HepG2 (cell line): ENCODE measurements at regions not wholly inside any gene's neighbourhood (a gene's known extent, or its start where the extent isn't known, plus 50 kb on each side); places are given as distances from the start of the nearest gene placed in this dataset.

Experiments used
- GABPA ChIP-seq, 2 experiments: IDR thresholded peaks; 2 replicates each; pipeline ENCODE4 v1.6.1; 2011 to 2016; ENCODE audit warnings: low read depth in 2 of 2, low read length in 1 of 2, missing biosample characterization in 1 of 2, missing genetic modification characterization in 1 of 2
- HCFC1 ChIP-seq: fragments of 150-350 bp; IDR thresholded peaks from 2 replicates; pipeline ENCODE4 v1.6.1; 2014; ENCODE audit warnings: low read depth, low read length
- NONO ChIP-seq, 2 experiments: fragments of 450-650 bp in 1 of 2; sonication (generic) in 1 of 2; formaldehyde crosslinking in 1 of 2; IDR thresholded peaks in 1 of 2; conservative IDR thresholded peaks in 1 of 2; 2 replicates each; pipeline versions ENCODE4 v1.6.1 to v1.8.0; 2017 to 2022; ENCODE audit warnings: mild to moderate bottlenecking in 1 of 2, missing genetic modification reagents in 1 of 2, moderate library complexity in 1 of 2
- POLR2A ChIP-seq, 2 experiments: IDR thresholded peaks; 2 replicates each; pipeline ENCODE4 v1.6.1; 2011; ENCODE audit warnings: low read depth in 2 of 2, low read length in 2 of 2, mild to moderate bottlenecking in 1 of 2, moderate library complexity in 1 of 2; ENCODE audit not compliant: insufficient read depth in 1 of 2
- RFX5 ChIP-seq: IDR thresholded peaks from 2 replicates; pipeline ENCODE4 v1.6.1; 2011; ENCODE audit warnings: low read depth, low read length, improper control_type of control experiment
- SATB2 ChIP-seq: sonication (generic); formaldehyde crosslinking; IDR thresholded peaks from 2 replicates; pipeline ENCODE4 v1.5.0; 2020; ENCODE audit warnings: missing genetic modification reagents
- SRF ChIP-seq: IDR thresholded peaks from 2 replicates; pipeline ENCODE4 v1.6.1; 2011; ENCODE audit warnings: mild to moderate bottlenecking, low read depth, low read length, moderate library complexity
- ZNF180 ChIP-seq: sonication (generic); formaldehyde crosslinking; IDR thresholded peaks from 2 replicates; pipeline ENCODE4 v1.4.0; 2020; ENCODE audit warnings: low read depth, missing genetic modification reagents, borderline replicate concordance
- ZNF33B ChIP-seq: sonication (generic); formaldehyde crosslinking; IDR thresholded peaks from 2 replicates; pipeline ENCODE4 v1.5.1; 2020; ENCODE audit warnings: mild to moderate bottlenecking, missing genetic modification reagents
- TF ChIP-seq, protein P1 (sequence below): sonication (generic); formaldehyde crosslinking; IDR thresholded peaks from 2 replicates; pipeline ENCODE4 v1.8.1; 2023; ENCODE audit warnings: mild to moderate bottlenecking, missing genetic modification reagents
- TF ChIP-seq, protein P2 (sequence below): sonication (generic); formaldehyde crosslinking; IDR thresholded peaks from 2 replicates; pipeline ENCODE4 v1.5.0; 2020; ENCODE audit warnings: mild to moderate bottlenecking, missing genetic modification reagents, moderate library complexity
- TF ChIP-seq, protein P3 (sequence below): IDR thresholded peaks from 2 replicates; pipeline ENCODE4 v1.6.1; 2012; ENCODE audit warnings: inconsistent platforms

DNA sequence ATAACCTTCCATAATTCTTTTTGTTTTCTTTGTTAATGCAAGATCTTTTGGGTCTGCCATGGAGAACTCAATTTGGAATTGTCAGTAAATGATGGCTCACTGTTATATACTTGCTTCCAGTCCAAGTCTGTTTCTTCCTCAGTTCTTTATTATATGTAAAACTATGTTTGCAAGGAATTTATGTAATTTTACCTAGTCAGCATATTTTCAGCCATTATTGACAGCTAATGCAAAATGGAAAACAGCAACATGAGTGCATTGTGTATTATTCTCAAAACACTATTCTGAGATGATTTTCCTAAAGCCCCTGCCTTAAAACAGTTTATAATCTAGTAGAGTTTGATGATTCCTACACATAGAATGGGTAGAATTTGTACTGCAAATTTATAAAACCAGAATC, 167.5 kb downstream of the TANC2 start:
- TF ChIP-seq POLR2A (IDR thresholded peaks at IDR 0.05; ENCODE audit: insufficient read depth in 1 of 2, low read depth in 2 of 2, low read length in 2 of 2) (no peak), RFX5 (no peak), SATB2 (CRISPR knock-in tag) (no peak), GABPA (IDR thresholded peaks at IDR 0.05; ENCODE audit: low read depth, low read length) (no peak), GABPA (CRISPR knock-in tag; IDR thresholded peaks at IDR 0.05; ENCODE audit: low read depth) (no peak), ZNF33B (CRISPR knock-in tag) (no peak), SRF (no peak), HCFC1 (no peak), NONO (IDR thresholded peaks at IDR 0.05) (no peak), NONO (CRISPR knock-in tag; conservative IDR thresholded peaks at IDR 0.05) (no peak), ZNF180 (no peak)
- TF ChIP-seq, protein P1, sequence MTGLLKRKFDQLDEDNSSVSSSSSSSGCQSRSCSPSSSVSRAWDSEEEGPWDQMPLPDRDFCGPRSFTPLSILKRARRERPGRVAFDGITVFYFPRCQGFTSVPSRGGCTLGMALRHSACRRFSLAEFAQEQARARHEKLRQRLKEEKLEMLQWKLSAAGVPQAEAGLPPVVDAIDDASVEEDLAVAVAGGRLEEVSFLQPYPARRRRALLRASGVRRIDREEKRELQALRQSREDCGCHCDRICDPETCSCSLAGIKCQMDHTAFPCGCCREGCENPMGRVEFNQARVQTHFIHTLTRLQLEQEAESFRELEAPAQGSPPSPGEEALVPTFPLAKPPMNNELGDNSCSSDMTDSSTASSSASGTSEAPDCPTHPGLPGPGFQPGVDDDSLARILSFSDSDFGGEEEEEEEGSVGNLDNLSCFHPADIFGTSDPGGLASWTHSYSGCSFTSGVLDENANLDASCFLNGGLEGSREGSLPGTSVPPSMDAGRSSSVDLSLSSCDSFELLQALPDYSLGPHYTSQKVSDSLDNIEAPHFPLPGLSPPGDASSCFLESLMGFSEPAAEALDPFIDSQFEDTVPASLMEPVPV = no peak
- TF ChIP-seq, protein P2, sequence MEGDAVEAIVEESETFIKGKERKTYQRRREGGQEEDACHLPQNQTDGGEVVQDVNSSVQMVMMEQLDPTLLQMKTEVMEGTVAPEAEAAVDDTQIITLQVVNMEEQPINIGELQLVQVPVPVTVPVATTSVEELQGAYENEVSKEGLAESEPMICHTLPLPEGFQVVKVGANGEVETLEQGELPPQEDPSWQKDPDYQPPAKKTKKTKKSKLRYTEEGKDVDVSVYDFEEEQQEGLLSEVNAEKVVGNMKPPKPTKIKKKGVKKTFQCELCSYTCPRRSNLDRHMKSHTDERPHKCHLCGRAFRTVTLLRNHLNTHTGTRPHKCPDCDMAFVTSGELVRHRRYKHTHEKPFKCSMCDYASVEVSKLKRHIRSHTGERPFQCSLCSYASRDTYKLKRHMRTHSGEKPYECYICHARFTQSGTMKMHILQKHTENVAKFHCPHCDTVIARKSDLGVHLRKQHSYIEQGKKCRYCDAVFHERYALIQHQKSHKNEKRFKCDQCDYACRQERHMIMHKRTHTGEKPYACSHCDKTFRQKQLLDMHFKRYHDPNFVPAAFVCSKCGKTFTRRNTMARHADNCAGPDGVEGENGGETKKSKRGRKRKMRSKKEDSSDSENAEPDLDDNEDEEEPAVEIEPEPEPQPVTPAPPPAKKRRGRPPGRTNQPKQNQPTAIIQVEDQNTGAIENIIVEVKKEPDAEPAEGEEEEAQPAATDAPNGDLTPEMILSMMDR (CRISPR knock-in tag) = no peak
- TF ChIP-seq, protein P3, sequence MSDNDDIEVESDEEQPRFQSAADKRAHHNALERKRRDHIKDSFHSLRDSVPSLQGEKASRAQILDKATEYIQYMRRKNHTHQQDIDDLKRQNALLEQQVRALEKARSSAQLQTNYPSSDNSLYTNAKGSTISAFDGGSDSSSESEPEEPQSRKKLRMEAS = no peak
